ENCODE measurements at regions not wholly inside any gene's neighbourhood (a gene's known extent, or its start where the extent isn't known, plus 50 kb on each side); places are given as distances from the start of the nearest gene placed in this dataset.

GRCh38 chr18:8556424-8556823 lies 52.8 kb upstream of the RAB12 start:
- H3K27ac ChIP-seq = no peak overlapping the region
- no peak for TF ChIP-seq CTCF (IDR thresholded peaks at IDR 0.05)
- no peak for TF ChIP-seq POLR2A (IDR thresholded peaks at IDR 0.05)
- H3K27me3 ChIP-seq = no peaks in the 10 kb centered on the region
- no peaks in the 10 kb centered on the region for H3K36me3 ChIP-seq (replicated peaks in 1 of 2)
- intact Hi-C loops (cut with DNase I) = no loop called here
- no peaks in the 10 kb centered on the region for H3K9me3 ChIP-seq (replicated peaks in 1 of 3)
- H3K4me3 ChIP-seq = no peak overlapping the region
- WGBS, 4 donors = 70 to 85% (median 78%) methylated on average over 4 of the region's 4 CpGs
- no peak for DNase-seq
- no peaks in the 10 kb centered on the region for H3K4me1 ChIP-seq (replicated peaks in 1 of 2)

Small RNA genes in the stretch of these regions (small RNA-seq; reads per million reads assigned to genes)
- gene RN7SL50P = 0 reads per million in 2 donors
